Stomach (tissue), 8 donors: ENCODE measurements at regions not wholly inside any gene's neighbourhood (a gene's known extent, or its start where the extent isn't known, plus 50 kb on each side); places are given as distances from the start of the nearest gene placed in this dataset.

Experiments
- DNase-seq, 2 donors: peaks; one replicate each; pipeline versions ENCODE4 v3.0.0 to v3.0.0-alpha.2; 2013 to 2019
- H3K27ac ChIP-seq, 5 donors: fragments of 200-600 bp in 4 of 5; sonication (generic) in 4 of 5; one replicate each; pipeline ENCODE4 v1.5.1; 2013 to 2019; ENCODE audit warnings: mild to moderate bottlenecking in 1 of 5, moderate library complexity in 1 of 5
- H3K27me3 ChIP-seq, 3 donors: fragments of 200-600 bp; sonication (generic); one replicate each; pipeline ENCODE4 v1.5.1; 2017 to 2019; ENCODE audit warnings: mixed run types in 1 of 3
- H3K36me3 ChIP-seq, 4 donors: fragments of 200-600 bp; sonication (generic); 1 replicate in 3 of 4; 2 replicates in 1 of 4; pipeline ENCODE4 v1.5.1; 2016 to 2019
- H3K4me1 ChIP-seq, 4 donors: fragments of 200-600 bp; sonication (generic); one replicate each; pipeline ENCODE4 v1.5.1; 2016 to 2019
- H3K4me3 ChIP-seq, 4 donors: fragments of 200-600 bp; sonication (generic) in 3 of 4; one replicate each; pipeline ENCODE4 v1.5.1; 2016 to 2019; ENCODE audit warnings: mild to moderate bottlenecking in 1 of 4
- H3K9me3 ChIP-seq, 4 donors: fragments of 200-600 bp; sonication (generic); one replicate each; pipeline ENCODE4 v1.5.1; 2016 to 2019
- EP300 ChIP-seq: sonication (generic); formaldehyde crosslinking; IDR thresholded peaks from one replicate; pipeline ENCODE4 v1.6.1; 2017; ENCODE audit warnings: antibody characterized with exemption
- POLR2A ChIP-seq, 4 donors: fragments of 450-650 bp; IDR thresholded peaks; one replicate each; pipeline ENCODE4 v1.6.1; 2016; ENCODE audit warnings: antibody characterized with exemption in 4 of 4, control low read depth in 2 of 4, mild to moderate bottlenecking in 1 of 4, moderate library complexity in 1 of 4
- POLR2AphosphoS5 ChIP-seq, 3 donors: sonication (generic); formaldehyde crosslinking; IDR thresholded peaks; one replicate each; pipeline ENCODE4 v1.6.1; 2016; ENCODE audit warnings: antibody characterized with exemption in 3 of 3
- WGBS, 5 donors: extraction: QIAGEN DNeasy Blood & Tissue Kit in 3 of 5; methylation state at CpG; one replicate each; pipeline versions ENCODE4 v1.1.5 to v1.1.7; 2013 to 2018; 5-methylcytosine and 5-hydroxymethylcytosine counted together
- intact Hi-C: fragments of 100-400 bp; cut with DNase I; formaldehyde crosslinking; loops from one replicate; pipeline ENCODE4 v1.15.1; 2023; ENCODE audit warnings: low total_unique reads
- TF ChIP-seq, protein P1 (sequence below), 7 experiments: fragments of 450-650 bp in 4 of 7; fragments of 200-600 bp in 3 of 7; sonication (generic) in 3 of 7; IDR thresholded peaks; one replicate each; pipeline ENCODE4 v1.5.1; 2016 to 2019; ENCODE audit warnings: antibody characterized with exemption in 7 of 7, control low read depth in 2 of 7, mild to moderate bottlenecking in 1 of 7
- donor health status: healthy with polysubstance abuse.
- donor health status: Bipolar disorder and iron deficiency.
- donor health status: healthy.

DNA sequence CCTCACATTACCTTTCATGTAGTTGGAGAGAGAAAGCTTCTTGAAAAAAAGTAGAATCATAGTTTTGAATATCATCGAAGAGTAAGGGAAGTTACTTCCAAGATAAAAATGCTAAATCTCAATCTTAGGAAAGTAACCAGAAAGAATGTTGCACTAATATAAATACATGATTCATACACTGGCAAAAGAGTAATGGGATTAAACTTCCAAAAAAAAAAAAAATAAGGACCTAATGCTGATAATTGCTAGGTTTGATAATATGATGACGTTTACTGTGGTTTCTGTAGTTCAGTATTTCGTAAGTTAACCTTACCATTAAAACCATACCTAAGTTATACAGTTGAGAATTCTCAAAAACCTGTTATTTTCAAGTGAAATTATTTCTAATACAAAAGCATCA is 573.8 kb upstream of the CDH9 start:
- 37 to 69% (median 48%) methylated on average over 3 of the region's 3 CpGs for WGBS, 5 donors
- no peak for DNase-seq
- no peaks in the 10 kb centered on the region for H3K36me3 ChIP-seq
- H3K27me3 ChIP-seq: no peaks in the 10 kb centered on the region
- no peak overlapping the region for H3K4me3 ChIP-seq
- H3K27ac ChIP-seq: no peak overlapping the region
- peaks cover 0 to 16% (median 4%) of the 10 kb centered on the region in 4 donors for H3K9me3 ChIP-seq
- intact Hi-C loops: no loop called here
- TF ChIP-seq POLR2AphosphoS5 (IDR thresholded peaks at IDR 0.05) (no peak), POLR2A (IDR thresholded peaks at IDR 0.05) (no peak), EP300 (no peak)
- TF ChIP-seq, protein P1, sequence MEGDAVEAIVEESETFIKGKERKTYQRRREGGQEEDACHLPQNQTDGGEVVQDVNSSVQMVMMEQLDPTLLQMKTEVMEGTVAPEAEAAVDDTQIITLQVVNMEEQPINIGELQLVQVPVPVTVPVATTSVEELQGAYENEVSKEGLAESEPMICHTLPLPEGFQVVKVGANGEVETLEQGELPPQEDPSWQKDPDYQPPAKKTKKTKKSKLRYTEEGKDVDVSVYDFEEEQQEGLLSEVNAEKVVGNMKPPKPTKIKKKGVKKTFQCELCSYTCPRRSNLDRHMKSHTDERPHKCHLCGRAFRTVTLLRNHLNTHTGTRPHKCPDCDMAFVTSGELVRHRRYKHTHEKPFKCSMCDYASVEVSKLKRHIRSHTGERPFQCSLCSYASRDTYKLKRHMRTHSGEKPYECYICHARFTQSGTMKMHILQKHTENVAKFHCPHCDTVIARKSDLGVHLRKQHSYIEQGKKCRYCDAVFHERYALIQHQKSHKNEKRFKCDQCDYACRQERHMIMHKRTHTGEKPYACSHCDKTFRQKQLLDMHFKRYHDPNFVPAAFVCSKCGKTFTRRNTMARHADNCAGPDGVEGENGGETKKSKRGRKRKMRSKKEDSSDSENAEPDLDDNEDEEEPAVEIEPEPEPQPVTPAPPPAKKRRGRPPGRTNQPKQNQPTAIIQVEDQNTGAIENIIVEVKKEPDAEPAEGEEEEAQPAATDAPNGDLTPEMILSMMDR (IDR thresholded peaks at IDR 0.05): no peak
- H3K4me1 ChIP-seq: no peaks in the 10 kb centered on the region

DNA sequence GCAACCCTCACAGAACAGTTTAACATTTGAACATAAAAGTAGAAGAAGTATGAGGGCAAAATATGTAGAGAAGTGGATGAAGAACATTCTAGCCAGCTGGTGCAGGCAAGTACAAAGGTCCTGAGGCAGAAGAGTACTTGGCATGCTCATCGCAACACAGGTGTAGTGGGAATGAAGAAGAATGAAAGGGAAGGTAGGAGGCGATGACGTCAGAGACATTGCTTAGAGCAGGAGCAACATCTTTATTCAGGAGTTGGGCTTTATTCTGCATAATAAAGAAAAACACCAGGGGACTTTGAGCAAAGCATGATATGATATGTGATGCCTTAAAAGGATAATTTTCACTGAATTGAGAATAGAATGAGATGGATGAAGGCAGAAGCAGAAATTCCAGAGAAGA is 570.6 kb upstream of the CDH9 start:
- intact Hi-C loops: no loop called here
- H3K4me1 ChIP-seq: no peaks in the 10 kb centered on the region
- no peak overlapping the region for H3K4me3 ChIP-seq
- no peak overlapping the region for H3K27ac ChIP-seq
- TF ChIP-seq POLR2A (IDR thresholded peaks at IDR 0.05): no peak
- TF ChIP-seq, protein P1 (IDR thresholded peaks at IDR 0.05): no peak
- TF ChIP-seq EP300: no peak
- no peak for TF ChIP-seq POLR2AphosphoS5 (IDR thresholded peaks at IDR 0.05)
- no peak for DNase-seq
- H3K9me3 ChIP-seq: peaks cover 0 to 8% (median 0%) of the 10 kb centered on the region in 4 donors
- no peaks in the 10 kb centered on the region for H3K27me3 ChIP-seq
- H3K36me3 ChIP-seq: no peaks in the 10 kb centered on the region
- 80 to 96% (median 90%) methylated on average over 3 of the region's 3 CpGs for WGBS, 5 donors

DNA sequence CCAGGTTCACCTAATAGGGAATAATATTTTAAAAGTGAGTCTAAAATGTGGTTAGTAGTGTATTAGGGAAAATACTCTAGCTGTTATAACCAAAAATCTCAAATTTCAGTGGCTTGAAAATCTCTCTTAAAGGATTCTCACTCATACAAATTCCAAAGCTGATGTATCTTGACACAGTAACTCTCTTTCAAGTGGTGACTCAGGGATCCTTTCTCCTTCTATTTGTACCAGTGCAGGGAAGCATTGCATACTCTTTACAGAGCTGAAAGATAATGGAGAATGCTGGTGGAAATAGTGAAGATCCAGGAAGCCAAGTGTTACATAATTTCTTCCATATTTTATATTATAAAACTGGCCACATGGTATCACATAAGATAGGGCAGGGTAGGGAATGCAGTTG is 560.2 kb upstream of the CDH9 start:
- DNase-seq: no peak
- no peaks in the 10 kb centered on the region for H3K27me3 ChIP-seq
- H3K4me1 ChIP-seq: no peaks in the 10 kb centered on the region
- no peaks in the 10 kb centered on the region for H3K36me3 ChIP-seq
- intact Hi-C loops: no loop called here
- TF ChIP-seq, protein P1 (IDR thresholded peaks at IDR 0.05): no peak
- TF ChIP-seq POLR2AphosphoS5 (IDR thresholded peaks at IDR 0.05): no peak
- no peak for TF ChIP-seq EP300
- no peak overlapping the region for H3K4me3 ChIP-seq
- H3K27ac ChIP-seq: no peak overlapping the region
- H3K9me3 ChIP-seq: no peaks in the 10 kb centered on the region

DNA sequence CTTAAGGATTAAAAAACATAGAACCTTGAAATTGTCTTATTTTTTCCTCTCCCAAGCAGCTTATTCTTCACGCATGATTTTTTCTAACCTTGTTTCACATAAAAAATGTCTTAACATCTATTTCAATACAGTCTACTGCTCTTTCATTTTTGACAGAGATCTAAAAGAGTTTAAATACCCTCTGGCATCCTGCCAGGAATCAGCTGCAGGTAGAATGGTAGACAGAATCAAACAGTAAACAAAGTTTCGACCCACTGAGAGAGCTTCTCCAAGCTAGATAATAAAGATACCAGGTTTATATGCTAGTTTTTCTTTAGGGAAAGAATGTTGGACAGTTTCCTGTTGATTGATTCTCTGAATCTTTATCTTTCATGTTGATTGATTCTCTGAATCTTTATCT is 555.8 kb upstream of the CDH9 start:
- H3K4me3 ChIP-seq: no peak overlapping the region
- no peaks in the 10 kb centered on the region for H3K4me1 ChIP-seq
- no peak overlapping the region for H3K27ac ChIP-seq
- H3K27me3 ChIP-seq: no peaks in the 10 kb centered on the region
- DNase-seq: no peak
- intact Hi-C loops: no loop called here
- H3K9me3 ChIP-seq: peaks cover 0 to 14% (median 0%) of the 10 kb centered on the region in 4 donors
- TF ChIP-seq POLR2A (IDR thresholded peaks at IDR 0.05) (no peak), EP300 (no peak), POLR2AphosphoS5 (IDR thresholded peaks at IDR 0.05) (no peak)
- TF ChIP-seq, protein P1 (IDR thresholded peaks at IDR 0.05): no peak
- 49 to 61% (median 55%) methylated on average over 2 of the region's 2 CpGs for WGBS, 5 donors
- no peaks in the 10 kb centered on the region for H3K36me3 ChIP-seq

DNA sequence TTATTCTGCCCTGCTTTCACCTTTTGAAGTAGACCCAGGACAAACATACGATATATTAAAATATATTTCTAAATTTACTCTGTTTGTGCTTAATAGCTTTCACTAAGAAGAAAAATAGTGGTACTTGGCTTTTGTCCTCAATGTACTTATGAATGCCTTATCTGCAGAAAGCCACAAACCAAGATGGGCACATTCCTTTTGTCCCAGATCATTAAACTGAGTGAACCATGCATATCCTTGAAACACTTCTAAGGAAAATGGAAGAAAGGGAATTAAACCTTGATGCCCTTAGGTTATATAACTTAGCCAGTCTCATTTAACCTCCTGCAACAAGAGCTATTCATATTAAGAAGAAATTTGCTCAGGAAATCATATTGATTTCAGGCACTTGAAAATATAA is 553.8 kb upstream of the CDH9 start:
- WGBS, 5 donors: 49 to 82% (median 78%) methylated on average over 1 of the region's 1 CpG

More for the DNA sequence above, 553.8 kb upstream of the CDH9 start:
- Histone ChIP-seq H3K27me3 (no peaks in the 10 kb centered on the region), H3K36me3 (no peaks in the 10 kb centered on the region), H3K9me3 (peaks cover 0 to 15% (median under 1%) of the 10 kb centered on the region in 4 donors), H3K4me1 (no peaks in the 10 kb centered on the region), H3K27ac (no peak overlapping the region), H3K4me3 (no peak overlapping the region)
- DNase-seq: no peak
- TF ChIP-seq POLR2AphosphoS5 (IDR thresholded peaks at IDR 0.05) (no peak), POLR2A (IDR thresholded peaks at IDR 0.05) (no peak), EP300 (no peak)
- TF ChIP-seq, protein P1 (IDR thresholded peaks at IDR 0.05): no peak
- intact Hi-C loops: no loop called here
